Testis (tissue), 2 donors: ENCODE measurements at regions not wholly inside any gene's neighbourhood (a gene's known extent, or its start where the extent isn't known, plus 50 kb on each side); places are given as distances from the start of the nearest gene placed in this dataset.

Source experiments
- DNase-seq: peaks from one replicate; pipeline ENCODE4 v3.0.0-alpha.2; 2019
- H3K27ac ChIP-seq, 2 donors: fragments of 200-600 bp; sonication (generic); one replicate each; pipeline ENCODE4 v1.5.1; 2019
- H3K27me3 ChIP-seq: fragments of 200-600 bp; sonication (generic); one replicate; pipeline ENCODE4 v1.5.1; 2019
- H3K36me3 ChIP-seq: fragments of 200-600 bp; sonication (generic); one replicate; pipeline ENCODE4 v1.5.1; 2017; ENCODE audit warnings: low read depth; ENCODE audit errors: missing control alignments
- H3K4me1 ChIP-seq: fragments of 200-600 bp; sonication (generic); one replicate; pipeline ENCODE4 v1.5.1; 2019
- H3K4me3 ChIP-seq, 2 donors: fragments of 200-600 bp; sonication (generic); one replicate each; pipeline ENCODE4 v1.5.1; 2017 to 2019
- H3K9me3 ChIP-seq: fragments of 200-600 bp; sonication (generic); one replicate; pipeline ENCODE4 v1.5.1; 2017
- CTCF ChIP-seq, 3 experiments: fragments of 450-650 bp in 2 of 3; fragments of 200-600 bp in 1 of 3; sonication (generic) in 1 of 3; IDR thresholded peaks; one replicate each; pipeline ENCODE4 v1.5.1; 2016 to 2019; ENCODE audit warnings: antibody characterized with exemption in 3 of 3, mild to moderate bottlenecking in 2 of 3, moderate library complexity in 1 of 3
- POLR2A ChIP-seq: fragments of 450-650 bp; IDR thresholded peaks from one replicate; pipeline ENCODE4 v1.6.1; 2017; ENCODE audit warnings: antibody characterized with exemption, mild to moderate bottlenecking, moderate library complexity
- WGBS, 2 donors: methylation state at CpG; one replicate each; pipeline ENCODE4 v1.1.5; 2018; 5-methylcytosine and 5-hydroxymethylcytosine counted together
- intact Hi-C: fragments of 100-400 bp; cut with DNase I; formaldehyde crosslinking; loops from one replicate; pipeline ENCODE4 v1.15.1; 2023; ENCODE audit warnings: low total_unique reads

- WGBS, 2 donors: 66% methylated on average over 4 of the region's 4 CpGs
- TF ChIP-seq POLR2A (no peak), CTCF (IDR thresholded peaks at IDR 0.05) (no peak)
- Histone ChIP-seq H3K4me1 (no peaks in the 10 kb centered on the region), H3K36me3 (no peaks in the 10 kb centered on the region), H3K4me3 (no peak overlapping the region), H3K27me3 (no peaks in the 10 kb centered on the region), H3K9me3 (no peaks in the 10 kb centered on the region), H3K27ac (no peak overlapping the region)
- DNase-seq: no peak
- intact Hi-C loops: no loop called here
Measured at GRCh38 chr6:91433660-91434534, 847.0 kb upstream of the MAP3K7 start.

GRCh38 chr6:91428953-91429560 lies 842.2 kb upstream of the MAP3K7 start:
- no peak for TF ChIP-seq POLR2A
- peak in 1 of 3 experiments; percentile 76 for TF ChIP-seq CTCF (IDR thresholded peaks at IDR 0.05)
- DNase-seq: no peak

DNA sequence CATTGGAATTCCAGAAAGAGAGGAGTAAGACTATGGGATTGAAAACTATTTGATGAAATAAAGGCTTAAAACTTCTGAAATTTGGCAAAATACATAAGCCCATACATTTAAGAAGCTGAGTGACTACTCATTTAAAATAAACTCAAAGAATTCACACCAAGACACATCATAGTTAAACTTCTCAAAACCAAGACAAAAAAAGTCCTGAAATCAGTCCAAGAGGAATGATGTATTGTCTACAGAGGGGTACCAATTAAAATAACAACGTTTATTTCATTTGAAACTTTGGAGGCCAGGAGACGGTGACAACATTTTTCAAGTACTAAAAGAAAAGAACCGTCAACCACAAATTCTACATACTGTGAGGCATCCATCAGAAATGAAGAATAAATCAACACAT lies 841.4 kb upstream of the MAP3K7 start:
- TF ChIP-seq CTCF (IDR thresholded peaks at IDR 0.05) (no peak), POLR2A (no peak)
- intact Hi-C loops: no loop called here
- Histone ChIP-seq H3K27me3 (no peaks in the 10 kb centered on the region), H3K36me3 (no peaks in the 10 kb centered on the region), H3K27ac (no peak overlapping the region), H3K4me1 (no peaks in the 10 kb centered on the region), H3K4me3 (no peak overlapping the region), H3K9me3 (no peaks in the 10 kb centered on the region)
- no peak for DNase-seq
- WGBS, 2 donors: 82 to 89% methylated on average over 3 of the region's 3 CpGs

More at GRCh38 chr6:91428953-91429560, 842.2 kb upstream of the MAP3K7 start:
- H3K9me3 ChIP-seq: no peaks in the 10 kb centered on the region
- no peak overlapping the region for H3K4me3 ChIP-seq
- no peaks in the 10 kb centered on the region for H3K36me3 ChIP-seq
- intact Hi-C loops: no loop called here
- H3K4me1 ChIP-seq: no peaks in the 10 kb centered on the region
- no peaks in the 10 kb centered on the region for H3K27me3 ChIP-seq
- no peak overlapping the region for H3K27ac ChIP-seq

DNA sequence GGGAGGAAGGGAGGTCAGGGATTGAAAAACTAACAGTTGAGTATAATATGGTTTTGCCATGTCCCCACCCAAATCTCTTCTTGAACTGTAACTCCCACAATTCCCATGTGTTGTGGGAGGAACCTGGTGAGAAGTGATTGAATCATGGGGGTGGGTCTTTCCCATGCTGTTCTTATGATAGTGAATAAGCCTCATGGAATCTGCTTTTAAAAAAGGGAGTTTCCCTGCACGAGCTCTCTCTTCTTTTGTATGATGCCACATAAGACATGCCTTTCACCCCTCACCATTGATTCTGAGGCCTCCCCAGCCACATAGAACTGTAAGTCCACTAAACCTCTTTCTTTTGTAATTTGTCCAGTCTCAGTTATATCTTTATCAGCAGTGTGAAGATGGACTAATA lies 833.4 kb upstream of the MAP3K7 start:
- H3K4me3 ChIP-seq: no peak overlapping the region
- H3K9me3 ChIP-seq: no peaks in the 10 kb centered on the region
- intact Hi-C loops: no loop called here

More for the DNA sequence above, 833.4 kb upstream of the MAP3K7 start:
- no peaks in the 10 kb centered on the region for H3K36me3 ChIP-seq
- no peak for TF ChIP-seq CTCF (IDR thresholded peaks at IDR 0.05)
- no peak for TF ChIP-seq POLR2A
- no peak overlapping the region for H3K27ac ChIP-seq
- DNase-seq: no peak
- no peaks in the 10 kb centered on the region for H3K4me1 ChIP-seq
- no peaks in the 10 kb centered on the region for H3K27me3 ChIP-seq
- 38 to 69% methylated on average over 1 of the region's 1 CpG for WGBS, 2 donors
